Endothelial cell of umbilical vein (primary cell): ENCODE measurements at regions not wholly inside any gene's neighbourhood (a gene's known extent, or its start where the extent isn't known, plus 50 kb on each side); places are given as distances from the start of the nearest gene placed in this dataset.
"Not testable (repeated sequence)": the region's sequence is repeated elsewhere in the genome, so short reads cannot be mapped to it uniquely, and the experiment has no call there.

Experiments
- EZH2 ChIP-seq: IDR thresholded peaks from 2 replicates; pipeline ENCODE4 v1.6.1; 2012; ENCODE audit warnings: borderline replicate concordance, low read depth, mild to moderate bottlenecking, moderate library complexity, low read length, inconsistent platforms; ENCODE audit not compliant: severe bottlenecking
- FOS ChIP-seq: IDR thresholded peaks from 2 replicates; pipeline ENCODE4 v1.6.1; 2011; ENCODE audit warnings: mild to moderate bottlenecking, low read length, moderate library complexity, borderline replicate concordance; ENCODE audit not compliant: insufficient read depth
- GATA2 ChIP-seq: IDR thresholded peaks from 2 replicates; pipeline ENCODE4 v1.7.0; 2011; ENCODE audit warnings: low read depth, mild to moderate bottlenecking, moderate library complexity, mixed read lengths, low read length; ENCODE audit not compliant: insufficient read length, insufficient read depth
- JUN ChIP-seq: IDR thresholded peaks from 2 replicates; pipeline ENCODE4 v1.6.1; 2011; ENCODE audit warnings: borderline replicate concordance, low read depth; ENCODE audit not compliant: insufficient read length, insufficient read depth
- MYC ChIP-seq: IDR thresholded peaks from one replicate; pipeline ENCODE4 v1.6.1; 2011; ENCODE audit warnings: mild to moderate bottlenecking, low read depth, low read length
- POLR2A ChIP-seq: IDR thresholded peaks from 2 replicates; pipeline ENCODE4 v1.6.1; 2012; ENCODE audit warnings: low read depth, mild to moderate bottlenecking, control low read depth, low read length
- POLR2AphosphoS5 ChIP-seq: IDR thresholded peaks from 2 replicates; pipeline ENCODE4 v1.6.1; 2012; ENCODE audit warnings: low read depth, mild to moderate bottlenecking, control low read depth, low read length, moderate library complexity; ENCODE audit not compliant: insufficient read depth
- TF ChIP-seq, protein P1 (sequence below), 2 donors: IDR thresholded peaks; 1 replicate in 1 of 2; 2 replicates in 1 of 2; pipeline ENCODE4 v1.5.1; 2011; ENCODE audit warnings: low read length in 2 of 2, mild to moderate bottlenecking in 2 of 2, moderate library complexity in 2 of 2, control low read depth in 1 of 2, inconsistent platforms in 1 of 2, low read depth in 1 of 2; ENCODE audit not compliant: insufficient read depth in 1 of 2; ENCODE audit errors: extremely low read depth in 1 of 2
- TF ChIP-seq, protein P2 (sequence below): IDR thresholded peaks from 2 replicates; pipeline ENCODE4 v1.6.1; 2011; ENCODE audit not compliant: insufficient read depth, insufficient read length

GRCh38 chr17:63090358-63091114 lies 124.5 kb downstream of the TANC2 start:
- not testable (repeated sequence) for TF ChIP-seq POLR2AphosphoS5, FOS, EZH2, POLR2A, JUN, MYC, GATA2
- TF ChIP-seq, protein P1, sequence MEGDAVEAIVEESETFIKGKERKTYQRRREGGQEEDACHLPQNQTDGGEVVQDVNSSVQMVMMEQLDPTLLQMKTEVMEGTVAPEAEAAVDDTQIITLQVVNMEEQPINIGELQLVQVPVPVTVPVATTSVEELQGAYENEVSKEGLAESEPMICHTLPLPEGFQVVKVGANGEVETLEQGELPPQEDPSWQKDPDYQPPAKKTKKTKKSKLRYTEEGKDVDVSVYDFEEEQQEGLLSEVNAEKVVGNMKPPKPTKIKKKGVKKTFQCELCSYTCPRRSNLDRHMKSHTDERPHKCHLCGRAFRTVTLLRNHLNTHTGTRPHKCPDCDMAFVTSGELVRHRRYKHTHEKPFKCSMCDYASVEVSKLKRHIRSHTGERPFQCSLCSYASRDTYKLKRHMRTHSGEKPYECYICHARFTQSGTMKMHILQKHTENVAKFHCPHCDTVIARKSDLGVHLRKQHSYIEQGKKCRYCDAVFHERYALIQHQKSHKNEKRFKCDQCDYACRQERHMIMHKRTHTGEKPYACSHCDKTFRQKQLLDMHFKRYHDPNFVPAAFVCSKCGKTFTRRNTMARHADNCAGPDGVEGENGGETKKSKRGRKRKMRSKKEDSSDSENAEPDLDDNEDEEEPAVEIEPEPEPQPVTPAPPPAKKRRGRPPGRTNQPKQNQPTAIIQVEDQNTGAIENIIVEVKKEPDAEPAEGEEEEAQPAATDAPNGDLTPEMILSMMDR (IDR thresholded peaks at IDR 0.05; ENCODE audit: extremely low read depth in 1 of 2, insufficient read depth in 1 of 2, low read depth in 1 of 2, low read length in 2 of 2): not testable (repeated sequence)
- TF ChIP-seq, protein P2, sequence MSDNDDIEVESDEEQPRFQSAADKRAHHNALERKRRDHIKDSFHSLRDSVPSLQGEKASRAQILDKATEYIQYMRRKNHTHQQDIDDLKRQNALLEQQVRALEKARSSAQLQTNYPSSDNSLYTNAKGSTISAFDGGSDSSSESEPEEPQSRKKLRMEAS: not testable (repeated sequence)
